OCI-LY1 (cell line): ENCODE measurements at regions not wholly inside any gene's neighbourhood (a gene's known extent, or its start where the extent isn't known, plus 50 kb on each side); places are given as distances from the start of the nearest gene placed in this dataset.

ENCODE experiments used
- H2AFZ ChIP-seq: fragments of 200-600 bp; sonication (generic), shearing (Covaris generic); 2 replicates; pipeline ENCODE4 v1.6.0; 2014; ENCODE audit warnings: antibody characterized with exemption, mild to moderate bottlenecking, low read length
- H3F3A ChIP-seq: fragments of 200-600 bp; sonication (generic), shearing (Covaris generic); 2 replicates; pipeline ENCODE4 v1.6.0; 2014; ENCODE audit warnings: mild to moderate bottlenecking, antibody characterized with exemption, low read length, moderate library complexity; ENCODE audit not compliant: insufficient read depth
- H3K27ac ChIP-seq: fragments of 200-600 bp; sonication (generic); 2 replicates; pipeline ENCODE4 v1.5.1; 2014; ENCODE audit warnings: low read length, mixed run types, mild to moderate bottlenecking, low read depth; ENCODE audit not compliant: poor library complexity, severe bottlenecking
- H3K27me3 ChIP-seq: fragments of 200-600 bp; sonication (generic); 2 replicates; pipeline ENCODE4 v1.6.0; 2014; ENCODE audit warnings: antibody characterized with exemption, mild to moderate bottlenecking, low read length, moderate library complexity; ENCODE audit not compliant: insufficient read depth
- H3K36me3 ChIP-seq: fragments of 200-600 bp; sonication (generic); 2 replicates; pipeline ENCODE4 v1.6.1; 2014; ENCODE audit warnings: mild to moderate bottlenecking, antibody characterized with exemption, low read length, moderate library complexity, mixed read lengths; ENCODE audit not compliant: insufficient read depth
- H3K4me1 ChIP-seq: fragments of 200-600 bp; sonication (generic); 2 replicates; pipeline ENCODE4 v1.5.1; 2014; ENCODE audit warnings: mild to moderate bottlenecking, low read length, moderate library complexity; ENCODE audit not compliant: insufficient read depth, severe bottlenecking
- H3K4me2 ChIP-seq: fragments of 200-600 bp; sonication (generic), shearing (Covaris generic); 2 replicates; pipeline ENCODE4 v1.6.1; 2014; ENCODE audit warnings: low read length
- H3K4me3 ChIP-seq: fragments of 200-600 bp; sonication (generic); 2 replicates; pipeline ENCODE4 v1.5.1; 2014; ENCODE audit warnings: low read length, low read depth, mild to moderate bottlenecking, mixed read lengths; ENCODE audit not compliant: poor library complexity, severe bottlenecking
- H3K79me2 ChIP-seq: fragments of 200-600 bp; shearing (Covaris generic); 2 replicates; pipeline ENCODE4 v1.6.1; 2016; ENCODE audit warnings: mixed run types, low read length, mixed read lengths; ENCODE audit not compliant: insufficient read depth
- H3K9ac ChIP-seq: fragments of 200-600 bp; sonication (generic), shearing (Covaris generic); 2 replicates; pipeline ENCODE4 v1.6.1; 2014; ENCODE audit warnings: mild to moderate bottlenecking, low read length, mixed read lengths
- H3K9me2 ChIP-seq: fragments of 200-600 bp; sonication (generic), shearing (Covaris generic); 2 replicates; pipeline ENCODE4 v1.6.1; 2014; ENCODE audit warnings: low read depth, mild to moderate bottlenecking, low read length, mixed read lengths
- H3K9me3 ChIP-seq: fragments of 200-600 bp; shearing (Covaris generic); 2 replicates; pipeline ENCODE4 v1.6.1; 2014; ENCODE audit warnings: low read length, mixed read lengths
- H4K20me1 ChIP-seq: fragments of 200-600 bp; sonication (generic), shearing (Covaris generic); 2 replicates; pipeline ENCODE4 v1.6.0; 2016; ENCODE audit warnings: mild to moderate bottlenecking, low read length; ENCODE audit not compliant: insufficient read depth
- CTCF ChIP-seq: fragments of 200-600 bp; sonication (generic), shearing (Covaris generic); IDR thresholded peaks from 2 replicates; pipeline ENCODE4 v1.5.1; 2017; ENCODE audit warnings: mild to moderate bottlenecking, antibody characterized with exemption, low read length, moderate library complexity, mixed read lengths
- EZH2 ChIP-seq: fragments of 200-600 bp; sonication (generic), shearing (Covaris generic); IDR thresholded peaks from 2 replicates; pipeline ENCODE4 v1.8.0; 2017; ENCODE audit warnings: borderline replicate concordance, mixed run types, mild to moderate bottlenecking, antibody characterized with exemption, low read length, moderate library complexity, mixed read lengths

- no peak overlapping the region for H3K9ac ChIP-seq
- H3K27me3 ChIP-seq: 0 out of 2 replicates have a peak, but pooled peaks cover 15% of the 10 kb centered on the region
- H3K9me2 ChIP-seq: no peaks in the 10 kb centered on the region
- no peak overlapping the region for H3K4me2 ChIP-seq
- H4K20me1 ChIP-seq: no peaks in the 10 kb centered on the region
- TF ChIP-seq CTCF: no peak
- TF ChIP-seq EZH2: no peak
- no peak overlapping the region for H3K4me3 ChIP-seq
- no peaks in the 10 kb centered on the region for H3K36me3 ChIP-seq
- no peaks in the 10 kb centered on the region for H3K79me2 ChIP-seq
- no peaks in the 10 kb centered on the region for H3F3A ChIP-seq
- no peaks in the 10 kb centered on the region for H3K9me3 ChIP-seq
- no peak overlapping the region for H3K27ac ChIP-seq
- H3K4me1 ChIP-seq: no peaks in the 10 kb centered on the region
- no peak overlapping the region for H2AFZ ChIP-seq
These were observed 79.6 kb downstream of the GLI2 start for GRCh38 chr2:120815292-120815691.

GRCh38 chr2:120817136-120817955 is 81.7 kb downstream of the GLI2 start:
- H3K27ac ChIP-seq: no peak overlapping the region
- TF ChIP-seq CTCF: no peak
- TF ChIP-seq EZH2: no peak
- H3F3A ChIP-seq: no peaks in the 10 kb centered on the region
- H3K9me3 ChIP-seq: no peaks in the 10 kb centered on the region
- H3K4me2 ChIP-seq: no peak overlapping the region
- H2AFZ ChIP-seq: no peak overlapping the region
- H3K4me3 ChIP-seq: no peak overlapping the region
- no peaks in the 10 kb centered on the region for H4K20me1 ChIP-seq
- H3K79me2 ChIP-seq: no peaks in the 10 kb centered on the region
- no peaks in the 10 kb centered on the region for H3K36me3 ChIP-seq
- H3K4me1 ChIP-seq: no peaks in the 10 kb centered on the region
- H3K9me2 ChIP-seq: no peaks in the 10 kb centered on the region
- H3K27me3 ChIP-seq: 0 out of 2 replicates have a peak, but pooled peaks cover 11% of the 10 kb centered on the region
- H3K9ac ChIP-seq: no peak overlapping the region

GRCh38 chr2:120817956-120818325 is 82.3 kb downstream of the GLI2 start:
- Histone ChIP-seq H2AFZ (no peak overlapping the region), H3K9ac (no peak overlapping the region), H3K27me3 (0 out of 2 replicates have a peak, but pooled peaks cover 11% of the 10 kb centered on the region), H3K9me2 (no peaks in the 10 kb centered on the region), H3F3A (no peaks in the 10 kb centered on the region), H3K79me2 (no peaks in the 10 kb centered on the region), H3K4me1 (no peaks in the 10 kb centered on the region), H3K36me3 (no peaks in the 10 kb centered on the region), H4K20me1 (no peaks in the 10 kb centered on the region), H3K9me3 (no peaks in the 10 kb centered on the region), H3K27ac (no peak overlapping the region), H3K4me3 (no peak overlapping the region), H3K4me2 (no peak overlapping the region)
- TF ChIP-seq EZH2 (no peak), CTCF (no peak)
